NOMO-1 treated with DMSO at 0.1 percent for 48 hours (cell line): ENCODE measurements at regions not wholly inside any gene's neighbourhood (a gene's known extent, or its start where the extent isn't known, plus 50 kb on each side); places are given as distances from the start of the nearest gene placed in this dataset.
A peak's percentile ranks its signal among the peaks of the same experiment; 100 is the strongest.

Source experiments
- DNase-seq: peaks from one replicate; lab custom pipeline; 2025; ENCODE audit not compliant: unreplicated experiment; lab: John Stamatoyannopoulos, UW

- no peak for DNase-seq
These were observed 348.5 kb upstream of the PROK2 start for GRCh38 chr3:72133329-72134011.

GRCh38 chr3:72131899-72132298 lies 347.0 kb upstream of the PROK2 start:
- DNase-seq = no peak

GRCh38 chr3:72130565-72130964 lies 345.6 kb upstream of the PROK2 start:
- DNase-seq = no peak

GRCh38 chr3:72129501-72130094 lies 344.6 kb upstream of the PROK2 start:
- no peak for DNase-seq

GRCh38 chr3:72128921-72129320 lies 344.0 kb upstream of the PROK2 start:
- DNase-seq = no peak

GRCh38 chr3:72127844-72128243 lies 342.9 kb upstream of the PROK2 start:
- peak; percentile 39 for DNase-seq

GRCh38 chr3:72127224-72127612 lies 342.3 kb upstream of the PROK2 start:
- DNase-seq = no peak

GRCh38 chr3:72126441-72127223 lies 341.7 kb upstream of the PROK2 start:
- DNase-seq = no peak

GRCh38 chr3:72123908-72124441 lies 339.0 kb upstream of the PROK2 start:
- DNase-seq = no peak

GRCh38 chr3:72120806-72121778 lies 336.1 kb upstream of the PROK2 start:
- DNase-seq = no peak

- no peak for DNase-seq
These were observed 335.1 kb upstream of the PROK2 start for GRCh38 chr3:72120039-72120438.

GRCh38 chr3:72118628-72119027 lies 333.7 kb upstream of the PROK2 start:
- DNase-seq = no peak

- no peak for DNase-seq
These were observed 331.3 kb upstream of the PROK2 start for GRCh38 chr3:72116226-72116625.

GRCh38 chr3:72115307-72115706 lies 330.4 kb upstream of the PROK2 start:
- DNase-seq = no peak

GRCh38 chr3:72114773-72115172 lies 329.8 kb upstream of the PROK2 start:
- DNase-seq = no peak

GRCh38 chr3:72113964-72114363 lies 329.0 kb upstream of the PROK2 start:
- no peak for DNase-seq

- DNase-seq = no peak
These were observed 328.6 kb upstream of the PROK2 start for GRCh38 chr3:72113564-72113963.

GRCh38 chr3:72112435-72112834 lies 327.5 kb upstream of the PROK2 start:
- no peak for DNase-seq

GRCh38 chr3:72111265-72112205 lies 326.6 kb upstream of the PROK2 start:
- DNase-seq = no peak
